Activated CD4-positive, CD25-positive, alpha-beta regulatory T cell treated with anti-CD3 and anti-CD28 coated beads, Interleukin-2, amount 50 U/mL, for 72 hours (primary cell): ENCODE measurements at regions not wholly inside any gene's neighbourhood (a gene's known extent, or its start where the extent isn't known, plus 50 kb on each side); places are given as distances from the start of the nearest gene placed in this dataset.

Source experiments
- DNase-seq: peaks from one replicate; pipeline ENCODE4 v3.0.0; 2021

- DNase-seq = no peak
These were observed 239.2 kb downstream of the MSRB3 start for GRCh38 chr12:65517656-65518210.

DNA sequence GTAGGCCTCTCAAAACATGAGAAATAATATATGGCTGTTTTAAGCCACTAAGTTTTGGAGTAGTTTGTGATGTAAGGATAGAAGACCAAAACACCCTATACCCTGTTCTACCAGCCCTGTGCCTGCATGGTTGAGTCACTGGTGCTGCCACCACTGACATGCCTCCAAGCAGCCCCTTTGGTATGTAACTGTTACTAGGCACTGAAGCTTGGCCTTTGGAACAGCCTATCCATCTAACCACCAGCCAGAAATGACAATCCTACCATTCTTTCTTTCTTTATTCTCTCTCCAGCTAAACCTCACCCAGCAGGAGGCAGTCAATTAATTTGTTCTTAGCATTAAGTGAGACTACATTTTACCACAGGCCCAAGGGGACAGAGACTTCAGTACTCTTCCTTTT lies 240.3 kb downstream of the MSRB3 start:
- DNase-seq = no peak

GRCh38 chr12:65520658-65521057 lies 242.2 kb downstream of the MSRB3 start:
- no peak for DNase-seq

GRCh38 chr12:65522956-65523860 lies 244.7 kb downstream of the MSRB3 start:
- DNase-seq = no peak

- DNase-seq = no peak
These were observed 246.2 kb downstream of the MSRB3 start for GRCh38 chr12:65524666-65525065.

GRCh38 chr12:65525491-65526141 lies 247.1 kb downstream of the MSRB3 start:
- DNase-seq = no peak

GRCh38 chr12:65526311-65526710 lies 247.8 kb downstream of the MSRB3 start:
- no peak for DNase-seq

- DNase-seq = no peak
These were observed 249.6 kb downstream of the MSRB3 start for GRCh38 chr12:65528127-65528526.

DNA sequence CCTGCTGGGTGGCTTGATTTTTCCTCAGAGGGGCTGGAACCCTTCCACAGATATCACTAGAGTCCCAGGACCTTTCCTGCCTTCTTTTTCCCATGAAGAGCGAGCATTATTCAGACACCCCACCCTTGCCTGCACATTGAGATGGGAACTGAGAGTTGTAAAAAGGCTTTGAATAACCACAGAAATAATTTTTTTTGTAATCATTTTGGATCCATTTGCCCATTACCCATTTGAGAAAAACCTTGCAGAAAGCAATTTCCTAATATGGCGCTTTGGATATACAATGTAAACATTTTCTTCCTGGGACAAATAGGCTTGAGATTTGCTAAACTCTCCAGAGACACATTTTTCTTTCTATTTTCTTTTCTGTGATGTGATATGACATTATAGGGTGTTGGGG lies 250.6 kb downstream of the MSRB3 start:
- no peak for DNase-seq

- no peak for DNase-seq
These were observed 251.4 kb downstream of the MSRB3 start for GRCh38 chr12:65529771-65530435.

DNA sequence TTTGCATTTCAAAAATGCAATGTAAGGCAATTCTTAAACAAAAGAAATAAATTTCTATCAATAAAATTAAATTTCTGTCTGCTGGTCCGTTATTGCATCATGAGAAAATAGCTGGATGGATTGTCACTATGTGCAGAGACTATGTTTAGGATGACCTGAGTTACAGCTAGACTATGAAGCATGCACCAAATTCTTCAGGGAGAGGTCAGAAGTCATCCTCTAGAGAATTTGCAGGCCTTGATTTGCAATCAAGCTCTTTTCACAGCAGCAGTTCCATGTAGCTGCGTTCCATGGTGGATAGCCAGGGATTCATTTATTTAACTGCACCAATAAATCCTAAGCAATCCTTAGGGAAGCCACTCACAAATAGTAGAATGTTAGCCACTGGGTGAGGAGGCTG lies 253.7 kb downstream of the MSRB3 start:
- DNase-seq = no peak

- no peak for DNase-seq
These were observed 254.3 kb downstream of the MSRB3 start for GRCh38 chr12:65532764-65533163.

DNA sequence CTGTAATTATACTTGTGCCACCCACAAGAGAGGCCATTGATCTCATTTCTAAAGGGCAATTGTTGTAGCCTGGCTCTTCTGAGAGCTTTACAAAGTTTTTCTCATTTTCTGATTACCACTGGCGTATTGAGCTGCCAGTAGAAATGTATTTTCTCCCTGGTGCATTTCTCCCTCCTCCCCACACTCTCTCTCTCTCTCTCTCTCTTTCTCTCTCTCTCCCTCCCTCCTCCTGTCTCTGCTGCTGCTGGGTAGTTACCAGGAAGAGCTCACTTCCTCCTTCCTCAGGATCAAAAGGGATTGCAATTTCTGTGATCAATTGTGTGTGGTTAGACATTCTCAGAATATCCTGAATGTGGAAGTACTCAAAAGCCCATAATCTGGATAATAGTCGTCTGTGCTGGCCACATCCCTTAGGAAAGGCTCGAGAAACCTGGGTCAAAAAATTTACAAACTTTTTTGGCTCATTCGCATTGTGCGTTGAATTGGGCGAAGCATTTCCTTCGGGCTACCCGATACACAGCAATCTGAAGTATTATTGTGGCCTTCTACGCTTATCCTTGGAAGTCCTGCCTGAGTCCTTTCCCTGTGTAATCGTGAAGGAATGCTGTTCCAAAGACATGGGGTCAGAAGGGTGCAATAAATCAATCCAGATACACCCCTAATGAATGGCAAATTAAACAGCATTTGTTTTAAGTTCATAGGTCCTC lies 254.8 kb downstream of the MSRB3 start:
- DNase-seq = no peak

DNA sequence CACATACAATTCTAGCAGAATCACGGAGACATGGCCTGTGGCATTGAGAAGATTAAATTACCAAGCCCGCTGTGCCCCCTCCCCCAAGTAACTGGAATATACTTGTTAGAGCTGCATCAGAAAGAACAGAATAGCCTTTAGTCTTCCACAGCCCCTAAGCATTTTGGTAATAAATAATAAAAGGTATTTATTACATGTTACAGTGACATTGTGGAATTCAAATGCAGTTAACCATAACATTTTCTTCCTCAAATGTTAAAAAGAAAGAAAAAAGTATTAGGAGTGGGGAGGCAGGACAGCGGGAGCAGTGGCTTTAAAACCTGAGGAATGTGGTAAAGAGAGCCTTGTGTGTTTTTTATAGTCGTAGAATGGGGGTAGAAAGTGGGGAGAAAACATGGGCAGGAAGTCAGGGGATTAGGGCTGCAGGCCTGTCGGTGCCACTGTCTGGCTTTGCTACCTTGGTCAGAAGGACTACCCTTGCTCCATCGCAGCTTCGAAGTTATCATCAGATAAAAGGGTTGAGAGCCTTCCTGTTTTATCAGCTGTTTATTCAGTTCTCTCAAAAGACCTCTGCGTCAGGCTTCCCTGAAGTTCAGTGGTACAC lies 255.9 kb downstream of the MSRB3 start:
- DNase-seq = no peak

DNA sequence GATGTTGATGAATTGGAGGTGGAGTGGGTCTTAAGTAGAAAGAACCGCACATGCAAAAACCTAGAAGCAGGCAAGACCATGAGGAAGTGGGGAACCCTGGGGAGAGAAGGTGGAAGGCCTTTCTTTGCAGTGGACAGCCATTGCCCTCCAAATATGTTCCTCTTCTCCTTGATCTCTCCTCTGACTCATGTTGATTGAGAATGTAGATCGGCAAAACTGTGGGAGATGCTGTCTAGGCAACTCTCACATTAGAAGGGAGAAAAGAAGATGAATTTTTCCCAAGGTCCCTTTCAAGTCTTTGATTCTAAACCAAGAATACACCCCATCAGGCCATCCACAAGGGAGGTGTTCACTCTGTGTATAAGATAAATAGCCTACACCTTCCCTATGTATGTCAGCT lies 257.5 kb downstream of the MSRB3 start:
- no peak for DNase-seq

- no peak for DNase-seq
These were observed 257.9 kb downstream of the MSRB3 start for GRCh38 chr12:65536351-65536750.

- DNase-seq = no peak
These were observed 258.6 kb downstream of the MSRB3 start for GRCh38 chr12:65536876-65537681.

- no peak for DNase-seq
These were observed 259.5 kb downstream of the MSRB3 start for GRCh38 chr12:65537978-65538377.

DNA sequence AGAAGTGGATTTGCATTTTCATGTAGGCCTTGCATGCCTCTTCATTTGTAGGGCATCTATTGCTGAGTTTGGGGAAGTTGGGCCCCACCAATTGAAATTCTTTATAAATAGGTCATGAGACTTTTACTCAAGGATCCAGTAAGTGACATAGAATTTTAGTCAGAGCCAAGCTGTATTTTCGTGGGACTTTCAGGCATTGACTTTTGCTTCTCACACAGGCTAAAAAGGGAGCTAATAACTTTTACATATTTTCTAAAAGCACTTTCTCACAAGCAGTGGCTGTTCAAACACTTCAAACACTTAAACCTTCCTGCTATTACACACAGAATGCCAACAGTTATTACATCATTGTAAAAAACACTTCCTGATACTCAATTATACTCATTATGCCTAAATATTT lies 260.5 kb downstream of the MSRB3 start:
- DNase-seq = no peak

DNA sequence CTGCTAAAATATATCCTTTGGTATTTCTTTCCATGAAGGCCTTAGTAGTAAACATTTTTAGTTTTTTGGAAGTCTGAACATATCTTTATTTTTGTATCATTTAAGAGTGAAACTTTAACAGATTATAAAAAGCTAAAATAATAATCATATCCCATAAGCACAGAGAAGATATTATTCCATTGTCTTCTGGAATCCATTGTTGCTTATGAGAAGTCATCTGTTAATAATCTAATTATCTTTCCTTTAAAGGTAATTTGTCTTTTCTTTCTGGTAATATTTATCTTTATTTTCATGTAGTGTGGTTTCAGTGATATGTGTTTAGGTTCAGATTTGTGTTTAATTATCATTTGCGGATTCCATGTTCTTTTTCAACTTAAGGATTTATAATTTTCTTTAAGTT lies 261.7 kb downstream of the MSRB3 start:
- no peak for DNase-seq

DNA sequence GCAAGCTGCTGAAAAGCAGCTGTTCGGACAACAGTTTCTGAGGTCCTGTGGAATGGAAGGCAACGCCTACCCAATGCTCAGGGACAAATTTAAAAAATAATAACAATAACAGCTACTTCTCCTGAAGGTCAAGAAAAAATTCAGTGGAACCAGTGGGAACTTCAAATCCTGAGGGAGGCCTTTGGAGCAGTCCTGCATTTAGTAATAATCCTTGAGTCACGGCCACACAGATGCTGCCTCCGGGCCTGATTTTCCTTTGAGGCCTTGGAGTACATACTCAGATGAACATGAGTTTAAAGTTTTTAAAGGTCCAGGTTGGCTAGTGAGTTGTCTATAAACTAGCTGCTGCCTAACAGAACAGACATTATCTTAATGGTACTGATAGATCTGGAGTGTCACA lies 268.0 kb downstream of the MSRB3 start:
- no peak for DNase-seq
